GM19193 (cell line): ENCODE measurements at regions not wholly inside any gene's neighbourhood (a gene's known extent, or its start where the extent isn't known, plus 50 kb on each side); places are given as distances from the start of the nearest gene placed in this dataset.

Experiments used
- POLR2A ChIP-seq: IDR thresholded peaks from 4 replicates; pipeline ENCODE4 v1.6.1; 2011; ENCODE audit not compliant: insufficient read depth, insufficient read length; ENCODE audit errors: extremely low read depth

GRCh38 chr3:194031867-194032635, 103.9 kb upstream of the HES1 start:
- no peak for TF ChIP-seq POLR2A

- TF ChIP-seq POLR2A = no peak
Measured at GRCh38 chr3:194032828-194033435, 103.0 kb upstream of the HES1 start.

GRCh38 chr3:194034346-194035336, 101.3 kb upstream of the HES1 start:
- TF ChIP-seq POLR2A = no peak

- TF ChIP-seq POLR2A = no peak
Measured at GRCh38 chr3:194035406-194036138, 100.4 kb upstream of the HES1 start.

- TF ChIP-seq POLR2A = no peak
Measured at GRCh38 chr3:194036842-194037241, 99.1 kb upstream of the HES1 start.

GRCh38 chr3:194038960-194039359, 97.0 kb upstream of the HES1 start:
- TF ChIP-seq POLR2A = no peak

GRCh38 chr3:194040516-194041273, 95.3 kb upstream of the HES1 start:
- no peak for TF ChIP-seq POLR2A

GRCh38 chr3:194042927-194043326, 93.0 kb upstream of the HES1 start:
- TF ChIP-seq POLR2A = no peak

- TF ChIP-seq POLR2A = no peak
Measured at GRCh38 chr3:194043516-194043915, 92.4 kb upstream of the HES1 start.

- no peak for TF ChIP-seq POLR2A
Measured at GRCh38 chr3:194045289-194045688, 90.7 kb upstream of the HES1 start.

GRCh38 chr3:194045919-194046318, 90.0 kb upstream of the HES1 start:
- TF ChIP-seq POLR2A = no peak

- no peak for TF ChIP-seq POLR2A
Measured at GRCh38 chr3:194046531-194046930, 89.4 kb upstream of the HES1 start.

- TF ChIP-seq POLR2A = no peak
Measured at GRCh38 chr3:194046995-194047645, 88.8 kb upstream of the HES1 start.
